H1 (cell line): ENCODE measurements at regions not wholly inside any gene's neighbourhood (a gene's known extent, or its start where the extent isn't known, plus 50 kb on each side); places are given as distances from the start of the nearest gene placed in this dataset.

Experiments
- CTCF ChIA-PET: fragments of 300-600 bp; sonication (Branson Sonifier 250); formaldehyde crosslinking; loops from one replicate; lab custom pipeline; 2021; ENCODE audit not compliant: partially characterized antibody; lab: Charles Lee
- POLR2A ChIA-PET: fragments of 300-600 bp; sonication (Branson Sonifier 250); formaldehyde crosslinking; loops from one replicate; lab custom pipeline; 2021; ENCODE audit warnings: inconsistent platforms; ENCODE audit not compliant: partially characterized antibody; lab: Charles Lee
- DNase-seq, 2 experiments: peaks; one replicate each; pipeline versions ENCODE4 v3.0.0 to v3.0.0-alpha.2; 2010 to 2022; ENCODE audit warnings: low spot score in 2 of 2, low read depth in 1 of 2, mixed read lengths in 1 of 2
- FAIRE-seq: peaks from 2 replicates; lab custom pipeline; 2011; peaks lifted over from hg19 to GRCh38; lab: Jason Lieb, UNC
- H2AFZ ChIP-seq: 2 replicates; pipeline ENCODE4 v1.8.1; 2012; ENCODE audit warnings: low read length, inconsistent platforms
- H2AK5ac ChIP-seq: 2 replicates; pipeline ENCODE4 v1.6.1; 2013; ENCODE audit warnings: low read depth, low read length
- H2BK120ac ChIP-seq: replicated peaks from 2 replicates; pipeline ENCODE3; 2013; ENCODE audit warnings: low read depth, low read length, inconsistent platforms
- H2BK12ac ChIP-seq: 2 replicates; pipeline ENCODE4 v1.6.1; 2013; ENCODE audit warnings: low read depth, low read length
- H2BK15ac ChIP-seq: 2 replicates; pipeline ENCODE4 v1.6.1; 2013; ENCODE audit warnings: low read length
- H2BK20ac ChIP-seq: 2 replicates; pipeline ENCODE4 v1.6.1; 2013; ENCODE audit warnings: low read length
- H2BK5ac ChIP-seq: 2 replicates; pipeline ENCODE4 v1.6.1; 2013; ENCODE audit warnings: low read depth, low read length
- H3K14ac ChIP-seq: 2 replicates; pipeline ENCODE4 v1.6.1; 2013; ENCODE audit warnings: inconsistent platforms; ENCODE audit not compliant: insufficient read length
- H3K18ac ChIP-seq: 2 replicates; pipeline ENCODE4 v1.6.1; 2013; ENCODE audit warnings: low read length; ENCODE audit errors: extremely low read depth
- H3K23ac ChIP-seq: 2 replicates; pipeline ENCODE4 v1.6.1; 2013; ENCODE audit warnings: inconsistent platforms; ENCODE audit not compliant: insufficient read length
- H3K23me2 ChIP-seq: 2 replicates; pipeline ENCODE4 v1.6.1; 2013; ENCODE audit warnings: low read depth, low read length
- H3K27ac ChIP-seq: 2 replicates; pipeline ENCODE4 v1.6.1; 2011; ENCODE audit warnings: low read depth, low read length, inconsistent platforms
- H3K27me3 ChIP-seq, 4 experiments: replicated peaks in 1 of 4; 1 replicate in 1 of 4; 2 replicates in 3 of 4; pipeline versions ENCODE4 v1.6.1 to v1.8.1; 2011 to 2013; ENCODE audit warnings: low read length in 3 of 4, mild to moderate bottlenecking in 3 of 4, inconsistent platforms in 2 of 4, mixed read lengths in 2 of 4, moderate library complexity in 1 of 4; ENCODE audit not compliant: control insufficient read depth in 3 of 4, insufficient read depth in 3 of 4; ENCODE audit errors: extremely low read depth in 1 of 4
- H3K36me3 ChIP-seq, 4 experiments: 2 replicates each; pipeline versions ENCODE4 v1.6.1 to v1.8.1; 2011 to 2013; ENCODE audit warnings: mild to moderate bottlenecking in 4 of 4, low read length in 3 of 4, moderate library complexity in 2 of 4, control low read depth in 1 of 4, inconsistent platforms in 1 of 4; ENCODE audit not compliant: insufficient read depth in 4 of 4, control insufficient read depth in 2 of 4
- H3K4ac ChIP-seq: replicated peaks from 2 replicates; pipeline ENCODE3; 2013; ENCODE audit warnings: low read length, low read depth, mixed read lengths, inconsistent platforms; ENCODE audit not compliant: insufficient read length
- H3K4me1 ChIP-seq, 4 experiments: replicated peaks in 1 of 4; 1 replicate in 1 of 4; 2 replicates in 3 of 4; pipeline versions ENCODE4 v1.6.1 to v1.8.1; 2011 to 2013; ENCODE audit warnings: low read length in 3 of 4, inconsistent platforms in 2 of 4, mixed read lengths in 1 of 4; ENCODE audit not compliant: insufficient read depth in 4 of 4, control insufficient read depth in 3 of 4
- H3K4me2 ChIP-seq, 2 experiments: 2 replicates each; pipeline versions ENCODE4 v1.6.1 to v1.8.1; 2011 to 2013; ENCODE audit warnings: low read depth in 2 of 2, low read length in 2 of 2, control low read depth in 1 of 2, inconsistent platforms in 1 of 2, mild to moderate bottlenecking in 1 of 2; ENCODE audit not compliant: insufficient read depth in 1 of 2
- H3K4me3 ChIP-seq, 4 experiments: fragments of 200-600, 300-600 bp in 1 of 4; sonication (generic), shearing (Covaris generic), sonication (Bioruptor Twin) in 1 of 4; 2 replicates each; pipeline versions ENCODE4 v1.5.1 to v1.8.1; 2011 to 2016; ENCODE audit warnings: low read length in 4 of 4, low read depth in 3 of 4, control low read depth in 2 of 4, inconsistent platforms in 2 of 4, mild to moderate bottlenecking in 2 of 4, mixed read lengths in 1 of 4, moderate library complexity in 1 of 4; ENCODE audit not compliant: insufficient read depth in 2 of 4; ENCODE audit errors: extremely low read depth in 1 of 4
- H3K56ac ChIP-seq: replicated peaks from 2 replicates; pipeline ENCODE3; 2013; ENCODE audit warnings: low read depth, mild to moderate bottlenecking, mixed read lengths, low read length, inconsistent platforms; ENCODE audit not compliant: insufficient read length
- H3K79me1 ChIP-seq: 2 replicates; pipeline ENCODE4 v1.6.1; 2013; ENCODE audit warnings: low read depth, low read length, control low read depth
- H3K79me2 ChIP-seq, 2 experiments: 2 replicates each; pipeline versions ENCODE4 v1.6.1 to v1.8.1; 2012 to 2013; ENCODE audit warnings: low read length in 2 of 2, mild to moderate bottlenecking in 2 of 2, inconsistent platforms in 1 of 2; ENCODE audit not compliant: insufficient read depth in 2 of 2, control insufficient read depth in 1 of 2
- H3K9ac ChIP-seq, 4 experiments: replicated peaks in 1 of 4; 1 replicate in 1 of 4; 2 replicates in 3 of 4; pipeline versions ENCODE4 v1.6.1 to v1.8.1; 2011 to 2013; ENCODE audit warnings: low read depth in 3 of 4, low read length in 3 of 4, control low read depth in 2 of 4, mild to moderate bottlenecking in 2 of 4, moderate library complexity in 2 of 4, inconsistent platforms in 1 of 4; ENCODE audit errors: extremely low read depth in 1 of 4
- H3K9me3 ChIP-seq, 2 experiments: 2 replicates each; pipeline versions ENCODE4 v1.6.1 to v1.8.1; 2012 to 2013; ENCODE audit warnings: mild to moderate bottlenecking in 2 of 2, moderate library complexity in 2 of 2, control low read depth in 1 of 2, inconsistent platforms in 1 of 2, low read depth in 1 of 2, low read length in 1 of 2, mixed read lengths in 1 of 2; ENCODE audit not compliant: insufficient read depth in 2 of 2
- H4K20me1 ChIP-seq, 2 experiments: replicated peaks in 1 of 2; 2 replicates each; pipeline versions ENCODE3 to v1.8.1; 2011 to 2013; ENCODE audit warnings: inconsistent platforms in 2 of 2, low read length in 2 of 2, mild to moderate bottlenecking in 1 of 2; ENCODE audit not compliant: insufficient read depth in 2 of 2, control insufficient read depth in 1 of 2
- H4K5ac ChIP-seq: 2 replicates; pipeline ENCODE4 v1.6.1; 2013; ENCODE audit warnings: low read length, low read depth, mixed read lengths, inconsistent platforms; ENCODE audit not compliant: insufficient read length
- H4K8ac ChIP-seq: 2 replicates; pipeline ENCODE4 v1.8.0; 2013; ENCODE audit warnings: mild to moderate bottlenecking, moderate library complexity, low read length, inconsistent platforms; ENCODE audit not compliant: insufficient read depth; ENCODE audit errors: extremely low read depth
- H4K91ac ChIP-seq: replicated peaks from 2 replicates; pipeline ENCODE3; 2013; ENCODE audit warnings: low read length, mixed read lengths, inconsistent platforms; ENCODE audit not compliant: insufficient read length
- CHD1 ChIP-seq: IDR thresholded peaks from 2 replicates; pipeline ENCODE4 v1.6.1; 2012; ENCODE audit warnings: low read depth, low read length, improper control_type of control experiment
- CTBP2 ChIP-seq: IDR thresholded peaks from 2 replicates; pipeline ENCODE4 v1.7.0; 2011; ENCODE audit warnings: borderline replicate concordance, mild to moderate bottlenecking, moderate library complexity, mixed read lengths, low read length; ENCODE audit not compliant: insufficient read depth, insufficient read length
- EGR1 ChIP-seq: IDR thresholded peaks from 2 replicates; pipeline ENCODE4 v1.6.1; 2011; ENCODE audit warnings: low read depth, low read length, borderline replicate concordance
- FOSL1 ChIP-seq: IDR thresholded peaks from 2 replicates; pipeline ENCODE4 v1.6.1; 2011; ENCODE audit warnings: mild to moderate bottlenecking, low read depth, low read length, moderate library complexity; ENCODE audit not compliant: insufficient read depth
- GABPA ChIP-seq: IDR thresholded peaks from 2 replicates; pipeline ENCODE4 v1.6.1; 2011; ENCODE audit warnings: mild to moderate bottlenecking, low read length, moderate library complexity, borderline replicate concordance; ENCODE audit not compliant: insufficient read depth
- KDM5A ChIP-seq: fragments of 200-600 bp; IDR thresholded peaks from 2 replicates; pipeline ENCODE4 v1.7.1; 2012; ENCODE audit warnings: mild to moderate bottlenecking, low read length, inconsistent platforms, mixed read lengths
- RAD21 ChIP-seq, 2 experiments: IDR thresholded peaks in 1 of 2; conservative IDR thresholded peaks in 1 of 2; 2 replicates each; pipeline ENCODE4 v1.6.1; 2011; ENCODE audit warnings: low read depth in 2 of 2, low read length in 2 of 2, improper control_type of control experiment in 1 of 2, inconsistent platforms in 1 of 2, mild to moderate bottlenecking in 1 of 2, moderate library complexity in 1 of 2
- SIN3A ChIP-seq, 2 experiments: IDR thresholded peaks in 1 of 2; conservative IDR thresholded peaks in 1 of 2; 2 replicates each; pipeline ENCODE4 v1.6.1; 2011 to 2012; ENCODE audit warnings: low read length in 2 of 2, improper control_type of control experiment in 1 of 2, low read depth in 1 of 2, mild to moderate bottlenecking in 1 of 2
- SIX5 ChIP-seq: IDR thresholded peaks from 2 replicates; pipeline ENCODE4 v1.6.1; 2011; ENCODE audit warnings: mild to moderate bottlenecking, low read depth, low read length
- SP1 ChIP-seq: IDR thresholded peaks from 2 replicates; pipeline ENCODE4 v1.6.1; 2011; ENCODE audit warnings: low read depth, low read length
- SRF ChIP-seq: IDR thresholded peaks from 2 replicates; pipeline ENCODE4 v1.6.1; 2011; ENCODE audit warnings: mild to moderate bottlenecking, low read depth, low read length, moderate library complexity
- SUZ12 ChIP-seq: fragments of 200-600 bp; sonication (generic); IDR thresholded peaks from 2 replicates; pipeline ENCODE4 v1.6.1; 2012; ENCODE audit warnings: mild to moderate bottlenecking, inconsistent platforms, low read length, moderate library complexity, mixed read lengths
- WGBS, 2 experiments: shearing (Covaris generic) in 1 of 2; methylation state at CpG; one replicate each; pipeline versions ENCODE4 v1.1.6 to v1.1.7; 2013 to 2015; ENCODE audit warnings: low lambda C conversion rate in 2 of 2, mixed read lengths in 2 of 2, inconsistent platforms in 1 of 2, low coverage in 1 of 2, missing lambda C conversion rate in 1 of 2; ENCODE audit not compliant: insufficient replicate concordance in 2 of 2, insufficient coverage in 1 of 2, insufficient read length in 1 of 2; ENCODE audit errors: extremely low coverage in 1 of 2, missing lambda C conversion rate in 1 of 2; 5-methylcytosine and 5-hydroxymethylcytosine counted together
- TF ChIP-seq, protein P1 (sequence below): IDR thresholded peaks from 2 replicates; pipeline ENCODE4 v1.6.1; 2011; ENCODE audit warnings: low read length, improper control_type of control experiment

DNA sequence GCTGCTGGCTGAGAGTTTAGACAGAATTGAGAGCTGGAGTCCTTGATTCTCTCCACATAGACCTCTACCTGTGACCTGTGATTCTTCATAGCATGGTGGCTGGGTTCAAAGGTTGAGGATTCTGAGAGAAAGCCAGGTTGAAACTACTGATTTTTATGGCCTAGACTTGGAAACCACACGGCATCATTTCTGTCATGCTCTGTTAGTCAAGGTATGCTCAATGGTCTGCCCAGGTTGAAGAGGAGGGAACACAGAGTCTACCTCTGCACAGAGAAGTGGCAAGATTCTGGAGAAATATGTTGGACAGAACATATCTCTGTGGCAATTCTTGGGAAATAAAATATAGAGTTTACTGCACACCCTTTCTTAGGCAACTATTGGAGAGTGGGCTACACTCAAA lies 57.2 kb upstream of the CXorf66 start:
- ChIA-PET POLR2A (interaction anchor here (0.7 kb wide), 1 partner anchor 170 kb away, joined by 3 read pairs; no protein-coding TSS in a partner anchor), CTCF (no interaction called here)
- H3K27me3 ChIP-seq, result no peaks in the 10 kb centered on the region
- no peak overlapping the region for H4K8ac ChIP-seq
- FAIRE-seq (no peak), DNase-seq (no peak)
- H3K4ac ChIP-seq, result no peak overlapping the region
- no peaks in the 10 kb centered on the region for H3K9me3 ChIP-seq
- H3K23ac ChIP-seq, result no peak overlapping the region
- no peak overlapping the region for H3K56ac ChIP-seq
- H3K9ac ChIP-seq, result no peak overlapping the region
- H2BK20ac ChIP-seq, result no peak overlapping the region
- H2BK15ac ChIP-seq, result no peak overlapping the region
- H3K4me2 ChIP-seq, result no peak overlapping the region
- no peak overlapping the region for H2BK12ac ChIP-seq
- no peak overlapping the region for H4K91ac ChIP-seq
- H2AK5ac ChIP-seq, result no peak overlapping the region
- H2BK120ac ChIP-seq, result no peak overlapping the region
- H3K18ac ChIP-seq, result no peak overlapping the region
- H4K20me1 ChIP-seq, result no peaks in the 10 kb centered on the region
- H3K79me1 ChIP-seq, result no peaks in the 10 kb centered on the region
- WGBS, 2 experiments, result 80% methylated on average over 1 of the region's 1 CpG; no CpG with 5 or more reads in 1 of the 2 experiments
- no peaks in the 10 kb centered on the region for H3K79me2 ChIP-seq
- H3K27ac ChIP-seq, result no peak overlapping the region
- H2BK5ac ChIP-seq, result no peak overlapping the region
- no peaks in the 10 kb centered on the region for H3K23me2 ChIP-seq
- no peak overlapping the region for H4K5ac ChIP-seq
- H3K36me3 ChIP-seq, result no peaks in the 10 kb centered on the region
- H3K14ac ChIP-seq, result no peak overlapping the region
- no peak overlapping the region for H3K4me3 ChIP-seq
- no peaks in the 10 kb centered on the region for H3K4me1 ChIP-seq
- no peak overlapping the region for H2AFZ ChIP-seq
- TF ChIP-seq SIX5 (no peak), SP1 (no peak), EGR1 (no peak), CHD1 (no peak), KDM5A (no peak), CTBP2 (no peak), SRF (no peak), FOSL1 (no peak), SIN3A (conservative IDR thresholded peaks at IDR 0.05 in 1 of 2, IDR thresholded peaks at IDR 0.05 in 1 of 2; ENCODE audit: low read depth in 1 of 2, low read length in 2 of 2) (no peak), GABPA (no peak), SUZ12 (no peak), RAD21 (IDR thresholded peaks at IDR 0.05 in 1 of 2, conservative IDR thresholded peaks at IDR 0.05 in 1 of 2; ENCODE audit: low read depth in 2 of 2, low read length in 2 of 2) (no peak)
- TF ChIP-seq, protein P1, sequence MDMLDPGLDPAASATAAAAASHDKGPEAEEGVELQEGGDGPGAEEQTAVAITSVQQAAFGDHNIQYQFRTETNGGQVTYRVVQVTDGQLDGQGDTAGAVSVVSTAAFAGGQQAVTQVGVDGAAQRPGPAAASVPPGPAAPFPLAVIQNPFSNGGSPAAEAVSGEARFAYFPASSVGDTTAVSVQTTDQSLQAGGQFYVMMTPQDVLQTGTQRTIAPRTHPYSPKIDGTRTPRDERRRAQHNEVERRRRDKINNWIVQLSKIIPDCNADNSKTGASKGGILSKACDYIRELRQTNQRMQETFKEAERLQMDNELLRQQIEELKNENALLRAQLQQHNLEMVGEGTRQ, result no peak
